C4-2B (cell line): ENCODE measurements at regions not wholly inside any gene's neighbourhood (a gene's known extent, or its start where the extent isn't known, plus 50 kb on each side); places are given as distances from the start of the nearest gene placed in this dataset.

Experiments used
- ZFX ChIP-seq: fragments of 450-650 bp; IDR thresholded peaks from 2 replicates; pipeline ENCODE4 v1.6.1; 2017
- TF ChIP-seq, protein P1 (sequence below): fragments of 450-650 bp; conservative IDR thresholded peaks from 2 replicates; pipeline ENCODE4 v1.5.1; 2017; ENCODE audit warnings: mild to moderate bottlenecking

DNA sequence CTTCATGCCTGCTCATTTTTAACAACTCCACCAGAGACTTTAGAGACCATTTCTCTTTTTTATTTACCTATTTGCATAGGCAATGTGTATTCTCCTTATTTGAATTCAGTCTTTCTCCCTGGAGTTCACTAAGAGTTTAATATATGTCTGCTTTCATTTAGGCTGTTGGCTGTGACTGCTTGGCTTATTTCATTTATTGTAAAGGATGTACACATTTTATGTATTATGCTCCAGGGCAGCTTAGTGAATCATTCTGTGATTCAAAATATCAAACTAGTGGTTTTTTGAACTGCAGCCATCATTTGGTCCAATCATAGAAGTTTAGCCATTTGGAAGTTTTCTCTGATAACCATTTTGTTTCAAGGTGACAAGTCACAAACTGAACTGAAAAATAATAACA is 229.6 kb downstream of the LPIN1 start:
- TF ChIP-seq, protein P1, sequence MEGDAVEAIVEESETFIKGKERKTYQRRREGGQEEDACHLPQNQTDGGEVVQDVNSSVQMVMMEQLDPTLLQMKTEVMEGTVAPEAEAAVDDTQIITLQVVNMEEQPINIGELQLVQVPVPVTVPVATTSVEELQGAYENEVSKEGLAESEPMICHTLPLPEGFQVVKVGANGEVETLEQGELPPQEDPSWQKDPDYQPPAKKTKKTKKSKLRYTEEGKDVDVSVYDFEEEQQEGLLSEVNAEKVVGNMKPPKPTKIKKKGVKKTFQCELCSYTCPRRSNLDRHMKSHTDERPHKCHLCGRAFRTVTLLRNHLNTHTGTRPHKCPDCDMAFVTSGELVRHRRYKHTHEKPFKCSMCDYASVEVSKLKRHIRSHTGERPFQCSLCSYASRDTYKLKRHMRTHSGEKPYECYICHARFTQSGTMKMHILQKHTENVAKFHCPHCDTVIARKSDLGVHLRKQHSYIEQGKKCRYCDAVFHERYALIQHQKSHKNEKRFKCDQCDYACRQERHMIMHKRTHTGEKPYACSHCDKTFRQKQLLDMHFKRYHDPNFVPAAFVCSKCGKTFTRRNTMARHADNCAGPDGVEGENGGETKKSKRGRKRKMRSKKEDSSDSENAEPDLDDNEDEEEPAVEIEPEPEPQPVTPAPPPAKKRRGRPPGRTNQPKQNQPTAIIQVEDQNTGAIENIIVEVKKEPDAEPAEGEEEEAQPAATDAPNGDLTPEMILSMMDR, result no peak
- no peak for TF ChIP-seq ZFX
